Ovary (tissue), 3 donors: ENCODE measurements at regions not wholly inside any gene's neighbourhood (a gene's known extent, or its start where the extent isn't known, plus 50 kb on each side); places are given as distances from the start of the nearest gene placed in this dataset.

ENCODE experiments used
- POLR2A ChIP-seq: fragments of 450-650 bp; IDR thresholded peaks from one replicate; pipeline ENCODE4 v1.6.1; 2017; ENCODE audit warnings: antibody characterized with exemption, mild to moderate bottlenecking, moderate library complexity
- TF ChIP-seq, protein P1 (sequence below), 3 donors: fragments of 450-650 bp in 2 of 3; fragments of 200-600 bp in 1 of 3; IDR thresholded peaks; one replicate each; pipeline versions ENCODE4 v1.5.1 to v1.8.0; 2016 to 2022; ENCODE audit warnings: antibody characterized with exemption in 3 of 3, mild to moderate bottlenecking in 1 of 3
- donor health status: DM: no; HTN: no; CAD: no.

DNA sequence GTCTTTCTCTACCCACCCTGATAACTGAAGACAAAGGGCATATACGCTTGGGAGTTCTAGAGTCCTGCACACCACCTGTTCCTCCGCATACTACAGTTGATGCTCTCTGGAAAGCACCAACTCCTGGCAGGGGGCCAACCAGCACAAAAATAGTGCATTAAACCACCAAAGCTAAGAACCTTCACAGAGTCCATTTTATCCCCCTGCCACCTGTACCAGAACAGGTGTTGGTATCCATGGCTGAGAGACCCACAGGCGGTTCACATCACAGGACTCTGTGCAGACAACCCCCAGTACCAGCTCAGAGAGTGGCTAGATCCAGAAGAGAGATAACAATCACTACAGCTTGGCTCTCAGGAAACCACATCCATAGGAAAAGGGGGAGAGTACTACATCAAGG is 114.4 kb upstream of the POU1F1 start:
- TF ChIP-seq, protein P1, sequence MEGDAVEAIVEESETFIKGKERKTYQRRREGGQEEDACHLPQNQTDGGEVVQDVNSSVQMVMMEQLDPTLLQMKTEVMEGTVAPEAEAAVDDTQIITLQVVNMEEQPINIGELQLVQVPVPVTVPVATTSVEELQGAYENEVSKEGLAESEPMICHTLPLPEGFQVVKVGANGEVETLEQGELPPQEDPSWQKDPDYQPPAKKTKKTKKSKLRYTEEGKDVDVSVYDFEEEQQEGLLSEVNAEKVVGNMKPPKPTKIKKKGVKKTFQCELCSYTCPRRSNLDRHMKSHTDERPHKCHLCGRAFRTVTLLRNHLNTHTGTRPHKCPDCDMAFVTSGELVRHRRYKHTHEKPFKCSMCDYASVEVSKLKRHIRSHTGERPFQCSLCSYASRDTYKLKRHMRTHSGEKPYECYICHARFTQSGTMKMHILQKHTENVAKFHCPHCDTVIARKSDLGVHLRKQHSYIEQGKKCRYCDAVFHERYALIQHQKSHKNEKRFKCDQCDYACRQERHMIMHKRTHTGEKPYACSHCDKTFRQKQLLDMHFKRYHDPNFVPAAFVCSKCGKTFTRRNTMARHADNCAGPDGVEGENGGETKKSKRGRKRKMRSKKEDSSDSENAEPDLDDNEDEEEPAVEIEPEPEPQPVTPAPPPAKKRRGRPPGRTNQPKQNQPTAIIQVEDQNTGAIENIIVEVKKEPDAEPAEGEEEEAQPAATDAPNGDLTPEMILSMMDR (IDR thresholded peaks at IDR 0.05): no peak
- TF ChIP-seq POLR2A: no peak
